Stimulated activated CD4-positive, alpha-beta T cell treated with anti-CD3 and anti-CD28 coated beads, Interleukin-1b, Interleukin-23, amount 100 ng/mL, for 48 hours (primary cell): ENCODE measurements at regions not wholly inside any gene's neighbourhood (a gene's known extent, or its start where the extent isn't known, plus 50 kb on each side); places are given as distances from the start of the nearest gene placed in this dataset.
"Not testable (repeated sequence)": the region's sequence is repeated elsewhere in the genome, so short reads cannot be mapped to it uniquely, and the experiment has no call there.

Experiments
- DNase-seq: peaks from one replicate; pipeline ENCODE4 v3.0.0-alpha.2; 2020

DNA sequence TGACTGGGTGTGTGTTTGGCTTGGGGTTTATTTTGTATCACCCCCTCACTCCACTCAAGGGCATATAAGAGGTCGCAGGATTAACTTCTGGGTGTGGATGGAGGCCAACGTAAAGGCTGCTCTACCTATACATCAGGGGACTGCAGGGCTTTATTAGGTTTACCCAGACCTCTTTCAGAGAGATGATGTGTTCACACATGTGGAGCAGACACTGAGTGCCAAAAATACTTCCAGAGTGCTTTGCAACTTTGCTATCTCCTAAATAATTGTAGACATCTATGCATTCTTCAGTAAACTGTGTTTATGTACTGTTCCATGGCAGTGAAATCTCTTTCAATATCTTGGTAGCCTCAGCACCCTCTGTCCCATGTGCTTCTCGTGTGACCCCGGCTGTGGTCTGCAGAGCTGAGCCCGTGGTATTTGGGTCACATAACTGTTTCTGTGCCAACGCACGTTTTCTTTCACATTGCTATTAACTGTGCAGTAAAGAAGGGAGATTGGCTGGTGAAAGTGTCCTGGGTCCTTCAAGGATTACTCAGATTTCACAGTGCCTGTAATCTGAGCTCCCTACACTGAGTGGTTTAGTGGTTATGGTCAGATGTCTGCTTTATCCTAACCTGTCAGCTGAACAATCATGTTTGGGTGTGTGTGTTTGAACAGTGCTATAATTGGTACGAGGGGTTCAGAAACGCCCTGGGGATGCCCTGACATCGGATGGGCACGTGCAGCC lies 208.1 kb downstream of the VAPA start:
- no peak for DNase-seq

- no peak for DNase-seq
Measured at GRCh38 chr18:10122988-10123950, 209.5 kb downstream of the VAPA start.

DNA sequence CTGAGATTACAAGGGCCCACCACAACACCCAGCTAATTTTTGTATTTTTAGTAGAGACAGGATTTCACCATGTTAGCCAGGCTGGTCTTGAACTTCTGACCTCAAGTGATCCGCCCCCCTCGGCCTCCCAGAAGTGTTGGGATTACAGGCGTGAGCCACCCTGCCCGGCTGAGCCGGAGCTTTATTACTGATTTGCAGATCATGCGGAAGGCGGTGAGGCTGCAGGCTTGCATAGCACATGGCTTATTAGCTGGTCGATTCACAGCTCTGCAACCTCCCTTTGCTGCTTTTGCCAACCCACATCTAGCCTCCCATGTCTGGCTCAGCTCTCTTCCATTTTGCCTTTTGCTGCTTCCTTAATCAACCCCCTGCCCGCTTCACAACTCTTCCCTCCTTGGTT lies 210.3 kb downstream of the VAPA start:
- DNase-seq, result no peak

- DNase-seq, result no peak
Measured at GRCh38 chr18:10124557-10124956, 210.7 kb downstream of the VAPA start.

DNA sequence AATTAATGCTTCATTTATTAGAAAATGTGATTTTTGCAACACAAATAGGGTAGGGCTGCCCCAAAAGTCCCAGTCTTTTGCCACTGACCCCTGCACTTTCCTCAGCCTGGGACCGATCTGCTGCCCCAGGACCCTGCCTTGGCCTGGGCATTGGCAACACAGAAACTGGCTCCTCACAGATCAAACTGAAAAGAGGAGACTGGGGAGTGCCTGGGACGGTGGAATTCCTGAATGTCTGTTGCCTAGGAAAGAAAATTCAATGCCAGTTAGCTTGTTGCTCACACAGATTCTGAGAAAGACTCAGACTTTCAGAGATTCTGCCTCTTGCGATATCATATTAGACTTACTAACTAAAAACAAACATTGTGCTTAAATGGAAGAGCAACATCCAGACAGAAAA lies 211.2 kb downstream of the VAPA start:
- no peak for DNase-seq

DNA sequence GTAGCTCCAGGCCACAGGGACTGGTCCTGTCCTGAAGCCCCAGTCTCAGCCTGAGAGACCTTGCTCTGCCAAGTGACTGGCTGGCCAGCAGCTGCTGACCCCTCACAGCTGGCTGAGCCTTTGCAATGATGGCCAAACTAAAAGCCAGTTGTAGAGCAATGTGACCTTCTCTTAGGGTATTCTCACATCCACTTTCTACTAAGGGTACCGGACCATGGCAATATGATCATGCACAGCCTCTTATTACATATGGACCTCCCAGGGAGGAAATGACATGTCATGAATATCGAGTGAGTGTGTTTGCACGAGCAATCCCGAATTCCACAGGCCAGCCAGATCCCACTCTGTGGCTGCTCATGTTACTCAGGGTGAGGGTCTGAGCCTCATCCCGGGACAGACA lies 213.9 kb downstream of the VAPA start:
- DNase-seq, result no peak

DNA sequence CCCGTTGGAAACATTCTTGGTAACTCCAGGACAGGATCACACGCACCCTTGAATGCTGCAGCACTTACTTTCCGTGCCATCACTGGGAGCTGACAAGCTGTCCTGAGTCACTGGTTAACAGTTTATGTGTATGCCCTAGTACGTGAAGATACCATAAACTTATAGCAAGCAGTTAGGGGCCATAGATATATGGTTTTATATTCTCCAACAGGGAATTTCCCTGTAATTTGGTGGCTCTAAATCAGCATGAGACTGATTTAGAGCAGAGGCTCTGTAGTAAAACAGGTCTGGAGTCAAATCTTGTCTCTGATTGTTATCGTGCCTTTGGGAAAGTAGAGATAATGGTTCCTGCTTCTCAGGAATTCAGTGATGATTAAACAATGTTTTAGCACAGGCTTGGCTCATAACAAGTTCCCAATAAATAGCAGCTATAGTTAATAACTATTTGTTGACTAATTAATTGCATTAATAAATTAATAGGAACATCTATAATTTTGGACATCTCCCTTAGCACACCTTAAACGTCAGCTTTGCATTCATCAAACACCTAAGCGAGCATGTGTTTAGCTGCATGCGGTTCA lies 215.2 kb downstream of the VAPA start:
- DNase-seq, result no peak

DNA sequence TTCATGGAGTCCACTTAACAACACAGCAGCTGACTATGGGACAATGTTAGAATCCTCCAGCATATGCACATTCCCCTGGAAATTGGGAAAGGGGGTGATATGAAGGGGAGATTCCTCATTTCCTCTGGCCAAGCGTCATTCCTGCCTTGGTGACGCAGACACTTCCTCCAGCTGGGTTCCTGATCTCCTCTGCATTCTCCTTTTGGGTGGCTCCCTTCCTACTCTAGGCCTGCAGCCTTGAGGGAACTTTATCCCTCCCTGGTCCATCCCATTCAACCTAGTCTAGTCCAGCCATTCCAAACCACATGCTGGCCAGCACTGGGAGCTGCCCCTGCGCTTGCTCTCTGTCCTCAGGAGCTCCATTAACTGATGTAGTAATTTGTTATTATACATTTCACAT lies 216.8 kb downstream of the VAPA start:
- DNase-seq, result no peak

DNA sequence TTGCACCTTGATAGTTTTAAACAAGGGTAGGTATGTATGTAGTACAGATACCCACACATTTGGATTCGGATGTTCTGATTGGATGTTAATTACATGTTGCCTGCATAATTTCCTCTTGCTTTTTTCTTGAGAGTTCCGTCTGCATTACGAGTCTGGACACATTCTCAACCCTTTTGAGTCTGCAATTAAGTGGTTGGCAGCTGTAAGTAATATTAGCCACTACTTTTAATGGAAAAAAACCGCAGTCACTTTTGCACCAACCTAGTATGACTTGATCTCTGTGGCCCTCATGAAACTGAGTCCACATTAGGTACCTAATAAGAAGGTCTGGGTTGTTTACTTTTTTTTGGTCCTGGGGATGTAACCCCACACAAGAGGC lies 217.3 kb downstream of the VAPA start:
- DNase-seq, result no peak

GRCh38 chr18:10131460-10132395 lies 217.9 kb downstream of the VAPA start:
- no peak for DNase-seq

DNA sequence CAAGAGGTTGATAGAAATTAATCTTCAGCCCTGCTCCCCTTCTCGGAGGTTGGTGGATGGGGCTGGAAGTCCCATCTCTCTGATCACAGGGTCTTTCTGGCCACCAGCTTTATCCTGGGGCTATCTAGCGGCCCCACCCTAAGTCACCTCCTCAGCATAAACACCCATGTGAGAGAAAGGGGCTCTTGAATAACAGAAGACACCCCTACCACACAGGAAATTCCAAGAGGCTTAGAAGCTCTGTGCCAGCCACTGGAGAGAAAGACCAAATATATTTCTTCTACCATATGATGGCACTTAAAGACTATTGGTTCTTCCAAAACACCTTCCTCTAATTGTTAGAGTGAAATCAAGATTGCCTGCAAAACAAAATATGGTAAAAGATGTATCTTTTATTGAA lies 219.7 kb downstream of the VAPA start:
- no peak for DNase-seq

DNA sequence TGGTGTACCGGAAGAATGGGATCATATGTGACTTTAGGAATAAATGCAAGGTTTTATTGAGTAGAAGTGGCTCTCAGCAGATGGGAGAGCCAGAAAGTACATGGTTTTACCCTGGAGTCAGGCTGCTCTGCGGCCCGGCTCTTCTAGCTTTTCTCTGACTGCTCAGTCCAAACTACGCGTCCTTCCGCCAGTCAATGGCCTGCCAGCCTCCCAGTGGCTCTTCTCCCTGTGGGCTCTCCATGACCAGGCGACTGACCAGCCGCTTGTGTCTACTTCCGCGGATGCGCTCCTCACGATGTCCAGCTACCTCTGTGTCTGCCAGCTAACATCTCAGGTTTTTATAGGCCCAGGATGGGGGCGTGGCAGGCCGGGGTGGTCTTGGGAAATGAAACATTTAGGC lies 220.4 kb downstream of the VAPA start:
- DNase-seq, result no peak

DNA sequence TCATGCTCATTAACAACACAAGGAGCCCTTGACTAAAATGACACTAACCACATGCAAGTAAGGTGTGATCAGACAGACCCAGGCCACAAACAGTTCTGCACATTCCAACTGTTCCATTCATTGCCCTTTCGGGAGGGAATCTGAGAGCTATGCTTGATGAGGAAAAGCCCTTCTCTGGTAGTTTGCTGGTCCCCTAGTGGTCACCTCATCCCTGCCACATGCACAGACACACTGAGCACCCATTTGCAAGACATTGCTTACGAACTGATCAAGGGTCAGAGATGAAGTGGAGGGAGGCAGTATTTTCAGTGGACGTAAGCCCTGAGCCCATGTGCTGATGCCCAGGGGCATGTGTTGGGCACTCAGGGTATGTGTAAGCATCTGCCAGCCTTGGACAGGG lies 220.9 kb downstream of the VAPA start:
- not testable (repeated sequence) for DNase-seq

- DNase-seq, result no peak
Measured at GRCh38 chr18:10135302-10135926, 221.6 kb downstream of the VAPA start.

- DNase-seq, result no peak
Measured at GRCh38 chr18:10138719-10139118, 224.9 kb downstream of the VAPA start.

- no peak for DNase-seq
Measured at GRCh38 chr18:10139783-10140410, 226.1 kb downstream of the VAPA start.

- DNase-seq, result no peak
Measured at GRCh38 chr18:10140461-10141282, 226.9 kb downstream of the VAPA start.

DNA sequence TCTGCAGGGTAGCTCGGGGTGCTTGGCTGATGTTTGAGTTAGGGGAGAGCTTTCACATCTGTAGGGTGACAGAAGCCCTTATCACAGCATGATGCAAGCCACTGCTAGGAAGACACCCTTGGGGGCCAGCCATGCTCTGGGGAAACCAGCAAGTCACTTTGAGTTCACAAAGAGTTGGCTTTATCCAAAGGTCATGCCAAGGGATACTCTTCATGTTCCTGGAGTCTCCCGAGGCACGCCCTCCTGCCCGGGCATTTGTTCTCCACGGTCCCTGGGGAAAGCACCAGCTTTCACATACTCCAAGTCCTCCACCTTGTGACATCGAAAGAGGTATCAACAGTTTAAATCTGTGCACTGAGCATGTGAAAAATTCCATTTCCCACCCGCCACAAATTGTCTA lies 227.7 kb downstream of the VAPA start:
- DNase-seq, result no peak

- DNase-seq, result no peak
Measured at GRCh38 chr18:10142056-10142455, 228.2 kb downstream of the VAPA start.

DNA sequence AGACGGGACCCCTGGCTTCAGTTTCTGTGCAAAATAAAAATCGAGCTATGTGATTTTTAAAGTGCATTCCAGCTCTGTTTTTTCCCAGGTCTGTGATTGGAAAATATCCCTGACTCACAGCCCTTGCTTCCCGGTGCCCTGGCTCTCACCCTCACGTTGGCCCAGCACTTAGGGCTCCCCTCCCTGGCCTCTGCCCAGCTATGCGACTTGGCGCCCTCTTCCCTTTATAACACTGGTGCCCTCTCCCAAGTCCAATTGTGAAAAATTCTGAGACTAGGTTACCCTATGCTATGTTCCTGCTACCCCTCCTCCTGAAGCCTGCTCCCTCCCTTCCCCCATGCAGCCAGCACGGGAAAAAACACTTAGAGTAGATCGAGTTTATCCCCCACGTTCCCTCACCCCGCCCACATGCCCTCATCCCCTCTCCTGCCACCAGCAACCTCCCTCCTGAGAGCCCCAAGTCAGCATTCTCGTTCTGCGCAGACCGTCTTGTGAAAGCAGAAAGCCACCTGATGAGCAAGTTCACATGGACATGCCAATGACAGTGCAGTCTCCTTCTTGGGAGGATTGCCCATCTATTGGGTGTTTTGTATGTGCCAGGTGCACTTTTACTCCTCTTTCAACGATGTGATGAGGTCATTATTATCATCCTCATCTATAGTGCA lies 228.8 kb downstream of the VAPA start:
- DNase-seq, result no peak
